IMR-90 (cell line): ENCODE measurements at regions not wholly inside any gene's neighbourhood (a gene's known extent, or its start where the extent isn't known, plus 50 kb on each side); places are given as distances from the start of the nearest gene placed in this dataset.

Experiments used
- ATAC-seq: fragments of 200-7000 bp; cut with Tn5 transposase; 2 replicates; pipeline ENCODE4 v1.9.1; 2020; ENCODE audit warnings: low read depth, mild to moderate bottlenecking, moderate library complexity
- BruUV-seq: library from RNA; stranded (reverse); fragments of 400-500 nt; replicated peaks from 2 replicates; lab custom pipeline; 2021; lab: Mats Ljungman, UMichigan
- CTCF ChIA-PET: fragments of 300-600 bp; formaldehyde crosslinking; extraction: SDS; loops from one replicate; lab custom pipeline; 2021; ENCODE audit warnings: antibody characterized with exemption; lab: Yijun Ruan, JAX
- POLR2A ChIA-PET: fragments of 300-600 bp; sonication (Branson Sonifier 250); formaldehyde crosslinking; loops from one replicate; lab custom pipeline; 2022; ENCODE audit warnings: antibody characterized with exemption; ENCODE audit not compliant: unreplicated experiment; lab: Charles Lee
- DNase-seq: peaks from one replicate; pipeline ENCODE4 v3.0.0; 2013
- H2AFZ ChIP-seq: replicated peaks from 2 replicates; pipeline ENCODE3; 2013; ENCODE audit warnings: low read length, mild to moderate bottlenecking; ENCODE audit not compliant: poor library complexity
- H2AK5ac ChIP-seq: 2 replicates; pipeline ENCODE4 v1.6.1; 2013; ENCODE audit warnings: low read depth, low read length, inconsistent platforms
- H2AK9ac ChIP-seq: replicated peaks from 2 replicates; pipeline ENCODE3; 2013; ENCODE audit warnings: mild to moderate bottlenecking, low read depth, low read length, moderate library complexity; ENCODE audit not compliant: poor library complexity
- H2BK120ac ChIP-seq: 2 replicates; pipeline ENCODE4 v1.6.1; 2013; ENCODE audit warnings: low read depth, low read length, inconsistent platforms
- H2BK15ac ChIP-seq: 3 replicates; pipeline ENCODE4 v1.6.1; 2013; ENCODE audit warnings: low read depth, low read length, inconsistent platforms
- H2BK20ac ChIP-seq: 2 replicates; pipeline ENCODE4 v1.6.1; 2013; ENCODE audit warnings: low read depth, mild to moderate bottlenecking, inconsistent platforms, low read length, moderate library complexity
- H2BK5ac ChIP-seq: 2 replicates; pipeline ENCODE4 v1.6.1; 2013; ENCODE audit warnings: mild to moderate bottlenecking, low read depth, low read length, inconsistent platforms; ENCODE audit not compliant: poor library complexity, severe bottlenecking
- H3K14ac ChIP-seq: replicated peaks from 2 replicates; pipeline ENCODE4 v1.6.1; 2013; ENCODE audit warnings: low read depth, low read length, inconsistent platforms
- H3K18ac ChIP-seq: 2 replicates; pipeline ENCODE4 v1.6.1; 2013; ENCODE audit warnings: low read depth, low read length, control low read depth
- H3K23ac ChIP-seq: 2 replicates; pipeline ENCODE4 v1.6.1; 2013; ENCODE audit warnings: low read depth, low read length, inconsistent platforms
- H3K27ac ChIP-seq: 2 replicates; pipeline ENCODE4 v1.5.1; 2013; ENCODE audit warnings: mild to moderate bottlenecking, control low read depth, low read length; ENCODE audit not compliant: insufficient read depth
- H3K27me3 ChIP-seq: 2 replicates; pipeline ENCODE4 v1.6.1; 2013; ENCODE audit warnings: low read length; ENCODE audit not compliant: control insufficient read depth, insufficient read depth
- H3K36me3 ChIP-seq: 2 replicates; pipeline ENCODE4 v1.6.1; 2013; ENCODE audit warnings: low read length, mixed read lengths; ENCODE audit not compliant: control insufficient read depth, insufficient read depth
- H3K4ac ChIP-seq: 2 replicates; pipeline ENCODE4 v1.6.1; 2013; ENCODE audit warnings: low read depth, low read length, inconsistent platforms
- H3K4me1 ChIP-seq: 2 replicates; pipeline ENCODE4 v1.6.1; 2013; ENCODE audit warnings: low read length, mixed read lengths; ENCODE audit not compliant: control insufficient read depth, insufficient read depth
- H3K4me2 ChIP-seq: 2 replicates; pipeline ENCODE4 v1.6.1; 2013; ENCODE audit warnings: low read depth, mild to moderate bottlenecking, control low read depth, low read length, moderate library complexity
- H3K4me3 ChIP-seq: 2 replicates; pipeline ENCODE4 v1.5.1; 2013; ENCODE audit warnings: low read depth, mild to moderate bottlenecking, control low read depth, low read length, moderate library complexity; ENCODE audit not compliant: insufficient read depth
- H3K56ac ChIP-seq: 2 replicates; pipeline ENCODE4 v1.6.1; 2013; ENCODE audit warnings: low read length, inconsistent platforms; ENCODE audit not compliant: insufficient read depth; ENCODE audit errors: extremely low read depth
- H3K79me1 ChIP-seq, 2 experiments: 2 replicates each; pipeline ENCODE4 v1.6.1; 2013; ENCODE audit warnings: low read length in 2 of 2, inconsistent platforms in 1 of 2, low read depth in 1 of 2
- H3K9ac ChIP-seq: 2 replicates; pipeline ENCODE4 v1.6.1; 2013; ENCODE audit warnings: low read depth, low read length, control low read depth
- H3K9me1 ChIP-seq: 2 replicates; pipeline ENCODE4 v1.6.1; 2013; ENCODE audit warnings: low read length, inconsistent platforms; ENCODE audit not compliant: insufficient read depth
- H3K9me3 ChIP-seq: 2 replicates; pipeline ENCODE4 v1.6.1; 2013; ENCODE audit warnings: low read length; ENCODE audit not compliant: control insufficient read depth, insufficient read depth
- H4K20me1 ChIP-seq: 2 replicates; pipeline ENCODE4 v1.6.1; 2013; ENCODE audit warnings: low read length, inconsistent platforms; ENCODE audit not compliant: insufficient read depth
- H4K5ac ChIP-seq: 2 replicates; pipeline ENCODE4 v1.6.1; 2013; ENCODE audit warnings: mild to moderate bottlenecking, low read depth, low read length, control low read depth
- H4K8ac ChIP-seq, 2 experiments: 2 replicates each; pipeline ENCODE4 v1.6.1; 2013; ENCODE audit warnings: low read depth in 2 of 2, low read length in 2 of 2, control low read depth in 1 of 2, inconsistent platforms in 1 of 2
- H4K91ac ChIP-seq: 2 replicates; pipeline ENCODE4 v1.6.1; 2013; ENCODE audit warnings: low read depth, low read length, inconsistent platforms; ENCODE audit not compliant: insufficient read depth
- CEBPB ChIP-seq: IDR thresholded peaks from 2 replicates; pipeline ENCODE4 v1.6.1; 2012; ENCODE audit warnings: low read depth, low read length, improper control_type of control experiment
- POLR2A ChIP-seq: IDR thresholded peaks from 2 replicates; pipeline ENCODE4 v1.6.1; 2012; ENCODE audit warnings: mild to moderate bottlenecking, low read depth, low read length
- RAD21 ChIP-seq: IDR thresholded peaks from 2 replicates; pipeline ENCODE4 v1.6.1; 2012; ENCODE audit warnings: low read length, improper control_type of control experiment
- RFX5 ChIP-seq: IDR thresholded peaks from 2 replicates; pipeline ENCODE4 v1.8.0; 2012; ENCODE audit warnings: low read depth, mild to moderate bottlenecking, low read length, moderate library complexity
- WGBS, 2 experiments: methylation state at CpG; one replicate each; pipeline versions ENCODE4 v1.1.5 to v1.1.7; 2013; ENCODE audit warnings: missing lambda C conversion rate in 2 of 2; ENCODE audit not compliant: insufficient read length in 1 of 2; ENCODE audit errors: extremely low coverage in 2 of 2; 5-methylcytosine and 5-hydroxymethylcytosine counted together
- dilution Hi-C: fragments of 300-500 bp; cut with HindIII; formaldehyde crosslinking; loops from one replicate; pipeline ENCODE4 v1.14.3; 2018; ENCODE audit warnings: low sequenced_read_pairs; ENCODE audit not compliant: unreplicated experiment
- in situ Hi-C: fragments of 300-500 bp; cut with MboI; formaldehyde crosslinking; loops from 3 replicates; pipeline ENCODE4 v1.14.3; 2019; ENCODE audit warnings: low sequenced_read_pairs, inconsistent platforms, mixed read lengths
- intact Hi-C: fragments of 100-400 bp; cut with micrococcal nuclease; formaldehyde crosslinking; loops from 2 replicates; pipeline ENCODE4 v1.10.0; 2022
- TF ChIP-seq, protein P1 (sequence below): fragments of 150-350 bp; IDR thresholded peaks from 2 replicates; pipeline ENCODE4 v1.6.1; 2016; ENCODE audit warnings: low read depth, mild to moderate bottlenecking, low read length, moderate library complexity, borderline replicate concordance

GRCh38 chr4:124594945-124595344 lies 117.6 kb downstream of the ANKRD50 start:
- no peak overlapping the region for H3K14ac ChIP-seq
- no peaks in the 10 kb centered on the region for H3K36me3 ChIP-seq
- TF ChIP-seq, protein P1, sequence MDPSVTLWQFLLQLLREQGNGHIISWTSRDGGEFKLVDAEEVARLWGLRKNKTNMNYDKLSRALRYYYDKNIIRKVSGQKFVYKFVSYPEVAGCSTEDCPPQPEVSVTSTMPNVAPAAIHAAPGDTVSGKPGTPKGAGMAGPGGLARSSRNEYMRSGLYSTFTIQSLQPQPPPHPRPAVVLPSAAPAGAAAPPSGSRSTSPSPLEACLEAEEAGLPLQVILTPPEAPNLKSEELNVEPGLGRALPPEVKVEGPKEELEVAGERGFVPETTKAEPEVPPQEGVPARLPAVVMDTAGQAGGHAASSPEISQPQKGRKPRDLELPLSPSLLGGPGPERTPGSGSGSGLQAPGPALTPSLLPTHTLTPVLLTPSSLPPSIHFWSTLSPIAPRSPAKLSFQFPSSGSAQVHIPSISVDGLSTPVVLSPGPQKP: no peak
- TF ChIP-seq CEBPB: no peak
- no peak for TF ChIP-seq RFX5
- TF ChIP-seq RAD21: no peak
- no peak for TF ChIP-seq POLR2A
- no peaks in the 10 kb centered on the region for H3K9me1 ChIP-seq
- ATAC-seq: no peak
- no peak overlapping the region for H3K23ac ChIP-seq
- no TSS peak for BruUV-seq
- H2BK5ac ChIP-seq: no peak overlapping the region
- intact Hi-C loops: no loop called here
- H4K91ac ChIP-seq: no peak overlapping the region
- H3K9me3 ChIP-seq: no peaks in the 10 kb centered on the region
- H3K4me2 ChIP-seq: no peak overlapping the region
- H3K27ac ChIP-seq: no peak overlapping the region
- no peaks in the 10 kb centered on the region for H3K4me1 ChIP-seq
- H3K4ac ChIP-seq: no peak overlapping the region
- no peak overlapping the region for H3K56ac ChIP-seq
- no peak overlapping the region for H4K5ac ChIP-seq
- no peak overlapping the region for H3K4me3 ChIP-seq
- H2AFZ ChIP-seq: no peak overlapping the region
- no peak overlapping the region for H2AK5ac ChIP-seq
- H4K20me1 ChIP-seq: no peaks in the 10 kb centered on the region
- in situ Hi-C loops: no loop called here
- H2AK9ac ChIP-seq: no peak overlapping the region
- no peak overlapping the region for H4K8ac ChIP-seq
- no peak overlapping the region for H3K9ac ChIP-seq
- no peak overlapping the region for H2BK15ac ChIP-seq
- no peaks in the 10 kb centered on the region for H3K79me1 ChIP-seq
- no CpG with 5 or more reads among the region's 1 CpG for WGBS, 2 experiments
- H3K18ac ChIP-seq: no peak overlapping the region
- no peak for DNase-seq
- H2BK20ac ChIP-seq: no peak overlapping the region
- no peaks in the 10 kb centered on the region for H3K27me3 ChIP-seq
- dilution Hi-C loops: no loop called here
- no peak overlapping the region for H2BK120ac ChIP-seq
- ChIA-PET POLR2A (no interaction called here), CTCF (no interaction called here)
